Neural cell (in vitro differentiated cells): ENCODE measurements at regions not wholly inside any gene's neighbourhood (a gene's known extent, or its start where the extent isn't known, plus 50 kb on each side); places are given as distances from the start of the nearest gene placed in this dataset.

ENCODE experiments used
- CTCF ChIP-seq: fragments of 450-650 bp; IDR thresholded peaks from 2 replicates; pipeline ENCODE4 v1.5.1; 2014; ENCODE audit warnings: antibody characterized with exemption, mild to moderate bottlenecking, moderate library complexity; ENCODE audit not compliant: poor library complexity, severe bottlenecking
- EZH2 ChIP-seq: fragments of 200-600, 300-800 bp; shearing (Covaris generic), sonication (generic); IDR thresholded peaks from 2 replicates; pipeline ENCODE4 v1.6.1; 2014; ENCODE audit warnings: antibody characterized with exemption, low read length, borderline replicate concordance, mild to moderate bottlenecking; ENCODE audit not compliant: insufficient read depth, poor library complexity, severe bottlenecking
- POLR2AphosphoS5 ChIP-seq: IDR thresholded peaks from 2 replicates; pipeline ENCODE4 v1.6.1; 2012
- SMC3 ChIP-seq: fragments of 450-650 bp; conservative IDR thresholded peaks from 2 replicates; pipeline ENCODE4 v1.6.1; 2014; ENCODE audit warnings: antibody characterized with exemption, mild to moderate bottlenecking, moderate library complexity; ENCODE audit not compliant: poor library complexity

GRCh38 chr10:33899578-33900531, 565.4 kb upstream of the NRP1 start:
- TF ChIP-seq CTCF (no peak), POLR2AphosphoS5 (no peak), SMC3 (no peak), EZH2 (no peak)
